HFF-Myc (cell line): ENCODE measurements at regions not wholly inside any gene's neighbourhood (a gene's known extent, or its start where the extent isn't known, plus 50 kb on each side); places are given as distances from the start of the nearest gene placed in this dataset.

Experiments
- DNase-seq: peaks from one replicate; pipeline ENCODE4 v3.0.0-alpha.2; 2011; ENCODE audit warnings: low read depth; ENCODE audit errors: extremely low read depth
- H3K4me3 ChIP-seq: replicated peaks from 2 replicates; pipeline ENCODE4 v1.5.1; 2011; ENCODE audit warnings: low read depth, mild to moderate bottlenecking, control low read depth, low read length
- CTCF ChIP-seq: IDR thresholded peaks from 2 replicates; pipeline ENCODE4 v1.5.1; 2012; ENCODE audit warnings: mild to moderate bottlenecking, low read depth, low read length, control low read depth; ENCODE audit errors: missing control alignments

- no peak overlapping the region for H3K4me3 ChIP-seq
- no peak for TF ChIP-seq CTCF
- DNase-seq, result no peak
These were observed 343.4 kb upstream of the FIGN start for GRCh38 chr2:164079258-164079657.

GRCh38 chr2:164078421-164078820 lies 342.6 kb upstream of the FIGN start:
- no peak for TF ChIP-seq CTCF
- no peak overlapping the region for H3K4me3 ChIP-seq

GRCh38 chr2:164073101-164074074 lies 337.6 kb upstream of the FIGN start:
- peak; percentile 7 for DNase-seq

More at GRCh38 chr2:164078421-164078820, 342.6 kb upstream of the FIGN start:
- DNase-seq, result no peak

GRCh38 chr2:164069540-164069939 lies 333.7 kb upstream of the FIGN start:
- no peak for DNase-seq
- TF ChIP-seq CTCF, result no peak
- H3K4me3 ChIP-seq, result no peak overlapping the region

More at GRCh38 chr2:164073101-164074074, 337.6 kb upstream of the FIGN start:
- H3K4me3 ChIP-seq, result no peak overlapping the region
- TF ChIP-seq CTCF, result no peak

- no peak for TF ChIP-seq CTCF
- no peak overlapping the region for H3K4me3 ChIP-seq
- DNase-seq, result no peak
These were observed 332.3 kb upstream of the FIGN start for GRCh38 chr2:164068063-164068462.

- no peak for TF ChIP-seq CTCF
- H3K4me3 ChIP-seq, result no peak overlapping the region
- DNase-seq, result no peak
These were observed 330.3 kb upstream of the FIGN start for GRCh38 chr2:164066095-164066494.
